GM19025 (cell line): ENCODE measurements at regions not wholly inside any gene's neighbourhood (a gene's known extent, or its start where the extent isn't known, plus 50 kb on each side); places are given as distances from the start of the nearest gene placed in this dataset.

Experiments used
- ATAC-seq: cut with Tn5 transposase; IDR thresholded peaks from one replicate; pipeline ENCODE4 v1.9.1; 2021; ENCODE audit warnings: mild to moderate bottlenecking, low read depth, moderate library complexity; ENCODE audit not compliant: unreplicated experiment

- ATAC-seq, result no peak
Measured at GRCh38 chr4:108346818-108347210, 178.1 kb upstream of the LEF1 start.

- ATAC-seq, result no peak
Measured at GRCh38 chr4:108345862-108346817, 177.4 kb upstream of the LEF1 start.

GRCh38 chr4:108342325-108342970, 173.7 kb upstream of the LEF1 start:
- ATAC-seq, result no peak

- no peak for ATAC-seq
Measured at GRCh38 chr4:108337923-108338322, 169.2 kb upstream of the LEF1 start.

GRCh38 chr4:108336076-108336475, 167.3 kb upstream of the LEF1 start:
- ATAC-seq, result no peak

- no peak for ATAC-seq
Measured at GRCh38 chr4:108335081-108335480, 166.3 kb upstream of the LEF1 start.

- ATAC-seq, result no peak
Measured at GRCh38 chr4:108334031-108334430, 165.3 kb upstream of the LEF1 start.

- no peak for ATAC-seq
Measured at GRCh38 chr4:108333353-108333942, 164.7 kb upstream of the LEF1 start.

- no peak for ATAC-seq
Measured at GRCh38 chr4:108331905-108332632, 163.3 kb upstream of the LEF1 start.

GRCh38 chr4:108328383-108328732, 159.6 kb upstream of the LEF1 start:
- no peak for ATAC-seq

GRCh38 chr4:108327642-108328382, 159.1 kb upstream of the LEF1 start:
- no peak for ATAC-seq

- ATAC-seq, result no peak
Measured at GRCh38 chr4:108325561-108325960, 156.8 kb upstream of the LEF1 start.

- ATAC-seq, result no peak
Measured at GRCh38 chr4:108324450-108324849, 155.7 kb upstream of the LEF1 start.

- no peak for ATAC-seq
Measured at GRCh38 chr4:108322497-108322896, 153.8 kb upstream of the LEF1 start.

GRCh38 chr4:108320061-108320460, 151.3 kb upstream of the LEF1 start:
- ATAC-seq, result no peak

- ATAC-seq, result no peak
Measured at GRCh38 chr4:108317377-108317776, 148.6 kb upstream of the LEF1 start.

- no peak for ATAC-seq
Measured at GRCh38 chr4:108315694-108316093, 147.0 kb upstream of the LEF1 start.

GRCh38 chr4:108314900-108315589, 146.3 kb upstream of the LEF1 start:
- ATAC-seq, result no peak

GRCh38 chr4:108313546-108314339, 145.0 kb upstream of the LEF1 start:
- no peak for ATAC-seq
